Liver (tissue), 7 donors: ENCODE measurements at regions not wholly inside any gene's neighbourhood (a gene's known extent, or its start where the extent isn't known, plus 50 kb on each side); places are given as distances from the start of the nearest gene placed in this dataset.
"Not testable (repeated sequence)": the region's sequence is repeated elsewhere in the genome, so short reads cannot be mapped to it uniquely, and the experiment has no call there.

Source experiments
- DNase-seq: peaks from one replicate; pipeline ENCODE4 v3.0.0-alpha.2; 2017; ENCODE audit warnings: low spot score
- H3K27ac ChIP-seq, 2 donors: one replicate each; pipeline ENCODE4 v1.7.0; 2013; ENCODE audit warnings: inconsistent platforms in 2 of 2, low read length in 2 of 2, control low read depth in 1 of 2, low read depth in 1 of 2, mild to moderate bottlenecking in 1 of 2
- H3K27me3 ChIP-seq, 4 donors: one replicate each; pipeline versions ENCODE4 v1.6.1 to v1.7.0; 2013; ENCODE audit warnings: low read length in 3 of 4, inconsistent platforms in 1 of 4, mild to moderate bottlenecking in 1 of 4, moderate library complexity in 1 of 4; ENCODE audit not compliant: control insufficient read depth in 4 of 4, insufficient read depth in 4 of 4
- H3K36me3 ChIP-seq, 4 donors: one replicate each; pipeline versions ENCODE4 v1.6.1 to v1.7.0; 2013; ENCODE audit warnings: low read length in 3 of 4, mild to moderate bottlenecking in 3 of 4, low read depth in 1 of 4, moderate library complexity in 1 of 4; ENCODE audit not compliant: control insufficient read depth in 4 of 4, insufficient read depth in 3 of 4
- H3K4me1 ChIP-seq, 4 donors: one replicate each; pipeline versions ENCODE4 v1.6.1 to v1.7.0; 2013; ENCODE audit warnings: low read length in 3 of 4, mild to moderate bottlenecking in 3 of 4, moderate library complexity in 1 of 4; ENCODE audit not compliant: control insufficient read depth in 4 of 4, insufficient read depth in 4 of 4
- H3K4me3 ChIP-seq, 3 donors: one replicate each; pipeline versions ENCODE4 v1.6.1 to v1.7.0; 2013; ENCODE audit warnings: low read length in 3 of 3, control low read depth in 1 of 3, low read depth in 1 of 3, mild to moderate bottlenecking in 1 of 3
- H3K9ac ChIP-seq, 2 donors: one replicate each; pipeline ENCODE4 v1.7.0; 2013; ENCODE audit warnings: low read length in 2 of 2, mild to moderate bottlenecking in 2 of 2, moderate library complexity in 2 of 2, control low read depth in 1 of 2, low read depth in 1 of 2
- H3K9me3 ChIP-seq, 4 donors: one replicate each; pipeline versions ENCODE4 v1.6.1 to v1.7.0; 2013; ENCODE audit warnings: low read length in 3 of 4; ENCODE audit not compliant: control insufficient read depth in 4 of 4
- ATF3 ChIP-seq: IDR thresholded peaks from 2 replicates; pipeline ENCODE4 v1.6.1; 2016; ENCODE audit warnings: antibody characterized with exemption
- EGR1 ChIP-seq, 2 donors: IDR thresholded peaks; 2 replicates each; pipeline ENCODE4 v1.6.1; 2016 to 2018; ENCODE audit warnings: antibody characterized with exemption in 2 of 2, low read depth in 2 of 2
- FOXA1 ChIP-seq: IDR thresholded peaks from 2 replicates; pipeline ENCODE4 v1.6.1; 2016; ENCODE audit warnings: antibody characterized with exemption
- FOXA2 ChIP-seq: IDR thresholded peaks from 2 replicates; pipeline ENCODE4 v1.6.1; 2016; ENCODE audit warnings: antibody characterized with exemption
- GABPA ChIP-seq, 2 donors: IDR thresholded peaks in 1 of 2; conservative IDR thresholded peaks in 1 of 2; 2 replicates each; pipeline ENCODE4 v1.6.1; 2016; ENCODE audit warnings: antibody characterized with exemption in 2 of 2, mild to moderate bottlenecking in 1 of 2, moderate library complexity in 1 of 2
- HNF4A ChIP-seq, 2 donors: conservative IDR thresholded peaks; 2 replicates each; pipeline ENCODE4 v1.6.1; 2016; ENCODE audit warnings: antibody characterized with exemption in 2 of 2, mild to moderate bottlenecking in 2 of 2
- NR2F2 ChIP-seq: IDR thresholded peaks from 2 replicates; pipeline ENCODE4 v1.6.1; 2016; ENCODE audit warnings: antibody characterized with exemption
- RAD21 ChIP-seq, 2 donors: IDR thresholded peaks; 2 replicates each; pipeline ENCODE4 v1.6.1; 2016; ENCODE audit warnings: antibody characterized with exemption in 2 of 2, mild to moderate bottlenecking in 2 of 2
- REST ChIP-seq: IDR thresholded peaks from 2 replicates; pipeline ENCODE4 v1.6.1; 2016; ENCODE audit warnings: antibody characterized with exemption, mild to moderate bottlenecking
- SP1 ChIP-seq: IDR thresholded peaks from 2 replicates; pipeline ENCODE4 v1.6.1; 2018; ENCODE audit warnings: antibody characterized with exemption, mild to moderate bottlenecking
- YY1 ChIP-seq: IDR thresholded peaks from 2 replicates; pipeline ENCODE4 v1.6.1; 2016; ENCODE audit warnings: antibody characterized with exemption, mild to moderate bottlenecking
- WGBS: extraction: QIAGEN DNeasy Blood & Tissue Kit; methylation state at CpG from one replicate; pipeline ENCODE4 v1.1.7; 2013; 5-methylcytosine and 5-hydroxymethylcytosine counted together
- donor health status: healthy.
- donor health status: healthy.
- donor health status: healthy.
- donor health status: healthy.

GRCh38 chrX:42366181-42366580, 411.8 kb downstream of the PPP1R2C start:
- no peak overlapping the region for H3K27ac ChIP-seq
- no peaks in the 10 kb centered on the region for H3K9me3 ChIP-seq

DNA sequence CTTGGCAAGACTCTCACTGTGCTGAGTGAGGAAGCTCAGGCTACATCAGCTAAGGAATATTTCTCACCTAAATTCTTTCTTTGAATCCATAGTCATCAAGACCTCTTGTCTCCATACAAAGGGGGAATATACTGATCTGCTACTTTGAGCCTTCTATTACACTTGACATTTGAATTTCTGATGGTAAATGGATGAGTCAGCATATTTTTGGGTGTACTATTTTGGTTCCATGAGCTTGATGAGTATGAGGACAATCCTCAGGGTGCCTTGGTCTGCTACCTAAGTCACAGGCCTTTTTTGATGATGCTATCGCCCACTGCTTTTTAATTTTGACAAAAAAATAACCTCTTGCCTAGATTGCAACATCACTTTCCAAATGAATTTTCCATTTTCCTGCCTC, 415.7 kb downstream of the PPP1R2C start:
- Histone ChIP-seq H3K4me1 (no peaks in the 10 kb centered on the region), H3K27me3 (no peaks in the 10 kb centered on the region), H3K4me3 (no peak overlapping the region), H3K9me3 (no peaks in the 10 kb centered on the region), H3K36me3 (no peaks in the 10 kb centered on the region), H3K9ac (no peak overlapping the region), H3K27ac (no peak overlapping the region)
- WGBS, result 100% methylated on average over 1 of the region's 1 CpG
- no peak for DNase-seq
- TF ChIP-seq ATF3 (no peak), REST (no peak)

More at GRCh38 chrX:42366181-42366580, 411.8 kb downstream of the PPP1R2C start:
- H3K4me3 ChIP-seq, result no peak overlapping the region
- no peak for DNase-seq
- no peak overlapping the region for H3K9ac ChIP-seq
- H3K4me1 ChIP-seq, result no peaks in the 10 kb centered on the region
- no peaks in the 10 kb centered on the region for H3K36me3 ChIP-seq
- no peaks in the 10 kb centered on the region for H3K27me3 ChIP-seq
- 74% methylated on average over 2 of the region's 2 CpGs for WGBS
- TF ChIP-seq REST (no peak), FOXA1 (no peak), GABPA (IDR thresholded peaks at IDR 0.05 in 1 of 2, conservative IDR thresholded peaks at IDR 0.05 in 1 of 2) (no peak), NR2F2 (no peak), RAD21 (IDR thresholded peaks at IDR 0.05) (no peak), FOXA2 (no peak), HNF4A (conservative IDR thresholded peaks at IDR 0.05) (no peak), YY1 (no peak), EGR1 (IDR thresholded peaks at IDR 0.05; ENCODE audit: low read depth in 2 of 2) (no peak)

GRCh38 chrX:42342981-42343380, 419.6 kb upstream of the CASK start:
- not testable (repeated sequence) for H3K36me3 ChIP-seq, H3K27ac ChIP-seq, H3K4me1 ChIP-seq, H3K4me3 ChIP-seq, H3K27me3 ChIP-seq, DNase-seq, H3K9ac ChIP-seq, H3K9me3 ChIP-seq
- TF ChIP-seq SP1 (peak; percentile 20), HNF4A (conservative IDR thresholded peaks at IDR 0.05) (peak; percentile 33 to 41)
- 42% methylated on average over 3 of the region's 3 CpGs for WGBS
